ENCODE measurements at regions not wholly inside any gene's neighbourhood (a gene's known extent, or its start where the extent isn't known, plus 50 kb on each side); places are given as distances from the start of the nearest gene placed in this dataset.

DNA sequence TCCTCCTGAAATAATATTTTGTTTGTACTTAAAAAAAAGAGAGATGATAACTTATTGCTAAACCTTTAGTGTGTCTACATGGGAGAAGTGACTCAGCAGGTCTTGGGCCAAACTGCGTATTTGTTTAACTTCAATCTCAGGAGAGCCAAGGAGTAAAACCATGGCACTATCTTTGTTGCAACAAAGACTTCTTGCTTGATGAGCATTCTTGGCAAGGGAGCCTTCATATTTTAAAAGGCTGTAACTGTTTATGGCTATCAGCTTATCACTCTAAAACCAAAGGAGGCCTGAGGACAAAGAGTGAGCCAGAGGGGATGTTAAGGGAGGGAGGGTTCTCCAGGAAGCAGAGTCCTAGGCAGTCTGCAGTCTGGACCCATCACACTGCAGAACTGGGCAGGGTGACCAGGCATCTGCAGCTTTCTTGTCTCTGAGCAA is 216.2 kb upstream of the S1PR3 start:
- no peak overlapping the region for H3K9ac ChIP-seq (ENCODE audit: low read length in 3 of 3)
- TF ChIP-seq, protein P1, sequence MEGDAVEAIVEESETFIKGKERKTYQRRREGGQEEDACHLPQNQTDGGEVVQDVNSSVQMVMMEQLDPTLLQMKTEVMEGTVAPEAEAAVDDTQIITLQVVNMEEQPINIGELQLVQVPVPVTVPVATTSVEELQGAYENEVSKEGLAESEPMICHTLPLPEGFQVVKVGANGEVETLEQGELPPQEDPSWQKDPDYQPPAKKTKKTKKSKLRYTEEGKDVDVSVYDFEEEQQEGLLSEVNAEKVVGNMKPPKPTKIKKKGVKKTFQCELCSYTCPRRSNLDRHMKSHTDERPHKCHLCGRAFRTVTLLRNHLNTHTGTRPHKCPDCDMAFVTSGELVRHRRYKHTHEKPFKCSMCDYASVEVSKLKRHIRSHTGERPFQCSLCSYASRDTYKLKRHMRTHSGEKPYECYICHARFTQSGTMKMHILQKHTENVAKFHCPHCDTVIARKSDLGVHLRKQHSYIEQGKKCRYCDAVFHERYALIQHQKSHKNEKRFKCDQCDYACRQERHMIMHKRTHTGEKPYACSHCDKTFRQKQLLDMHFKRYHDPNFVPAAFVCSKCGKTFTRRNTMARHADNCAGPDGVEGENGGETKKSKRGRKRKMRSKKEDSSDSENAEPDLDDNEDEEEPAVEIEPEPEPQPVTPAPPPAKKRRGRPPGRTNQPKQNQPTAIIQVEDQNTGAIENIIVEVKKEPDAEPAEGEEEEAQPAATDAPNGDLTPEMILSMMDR (IDR thresholded peaks at IDR 0.05; ENCODE audit: borderline replicate concordance, extremely low read depth, insufficient read depth), result no peak

DNA sequence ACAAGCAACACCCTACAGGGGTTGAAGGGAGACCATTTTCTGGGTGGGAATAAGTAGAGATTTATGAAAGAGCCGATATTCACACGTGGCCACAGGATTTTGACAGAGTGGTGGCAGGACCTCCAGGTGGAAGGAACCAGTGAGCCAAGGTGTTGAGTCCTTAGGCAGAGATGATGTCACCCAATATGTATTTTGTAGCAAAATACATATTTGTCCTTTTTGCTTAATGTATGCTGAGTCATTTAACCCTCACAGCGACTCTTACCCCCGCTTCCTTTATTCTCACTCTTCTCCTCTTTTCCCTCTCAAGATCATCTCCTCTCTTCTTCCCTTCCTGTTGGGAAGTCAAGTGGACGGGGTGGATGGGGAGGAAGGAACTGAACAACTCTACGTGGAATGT is 215.7 kb upstream of the S1PR3 start:
- Histone ChIP-seq H3K36me3 (ENCODE audit: control insufficient read depth in 2 of 3, insufficient read depth in 3 of 3, low read length in 3 of 3) (no peaks in the 10 kb centered on the region), H3K27ac (ENCODE audit: low read depth in 2 of 2, low read length in 2 of 2) (no peak overlapping the region), H3K9me3 (ENCODE audit: control insufficient read depth in 2 of 3, insufficient read depth in 1 of 3, low read length in 3 of 3) (no peaks in the 10 kb centered on the region), H3K27me3 (ENCODE audit: control insufficient read depth, insufficient read depth, low read length) (no peaks in the 10 kb centered on the region), H3K4me3 (ENCODE audit: low read length in 3 of 3) (no peak overlapping the region), H3K4me1 (ENCODE audit: control insufficient read depth in 2 of 3, insufficient read depth in 2 of 3, low read depth in 1 of 3, low read length in 3 of 3) (peaks cover 0 to 5% (median 0%) of the 10 kb centered on the region in 3 donors), H3K9ac (ENCODE audit: low read length in 3 of 3) (no peak overlapping the region)
- no peak for DNase-seq
- intact Hi-C loops (cut with DNase I), result no loop called here
- TF ChIP-seq, protein P1 (IDR thresholded peaks at IDR 0.05; ENCODE audit: borderline replicate concordance, extremely low read depth, insufficient read depth), result no peak
- FAIRE-seq, result no peak

More for the DNA sequence above, 216.2 kb upstream of the S1PR3 start:
- FAIRE-seq, result no peak
- intact Hi-C loops (cut with DNase I), result no loop called here
- Histone ChIP-seq H3K4me1 (ENCODE audit: control insufficient read depth in 2 of 3, insufficient read depth in 2 of 3, low read depth in 1 of 3, low read length in 3 of 3) (peaks cover 0 to 5% (median 0%) of the 10 kb centered on the region in 3 donors), H3K27ac (ENCODE audit: low read depth in 2 of 2, low read length in 2 of 2) (no peak overlapping the region), H3K36me3 (ENCODE audit: control insufficient read depth in 2 of 3, insufficient read depth in 3 of 3, low read length in 3 of 3) (no peaks in the 10 kb centered on the region), H3K4me3 (ENCODE audit: low read length in 3 of 3) (no peak overlapping the region), H3K9me3 (ENCODE audit: control insufficient read depth in 2 of 3, insufficient read depth in 1 of 3, low read length in 3 of 3) (no peaks in the 10 kb centered on the region), H3K27me3 (ENCODE audit: control insufficient read depth, insufficient read depth, low read length) (no peaks in the 10 kb centered on the region)
- DNase-seq, result no peak

DNA sequence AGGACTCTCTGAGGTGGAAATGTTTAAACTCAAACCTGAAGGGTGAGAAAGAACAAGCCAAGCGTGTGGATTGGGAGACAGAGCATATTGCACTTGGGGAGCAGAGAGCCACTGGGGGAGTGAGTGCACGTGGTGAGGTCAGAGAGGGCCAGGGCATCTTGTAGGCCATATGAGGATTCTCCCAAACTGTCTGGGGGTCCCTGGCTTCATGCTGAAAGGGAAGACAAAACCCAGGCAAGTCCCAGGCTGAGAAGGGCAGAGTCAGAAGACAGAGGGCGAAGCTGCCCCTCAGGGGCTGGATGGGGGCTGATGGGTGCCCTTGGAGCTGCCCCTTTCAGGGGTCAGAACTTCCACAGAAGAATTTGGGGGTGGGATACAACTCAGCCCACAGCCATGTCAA is 215.3 kb upstream of the S1PR3 start:
- DNase-seq (no peak), FAIRE-seq (no peak)
- Histone ChIP-seq H3K4me3 (ENCODE audit: low read length in 3 of 3) (no peak overlapping the region), H3K27me3 (ENCODE audit: control insufficient read depth, insufficient read depth, low read length) (no peaks in the 10 kb centered on the region), H3K9ac (ENCODE audit: low read length in 3 of 3) (no peak overlapping the region), H3K27ac (ENCODE audit: low read depth in 2 of 2, low read length in 2 of 2) (no peak overlapping the region), H3K9me3 (ENCODE audit: control insufficient read depth in 2 of 3, insufficient read depth in 1 of 3, low read length in 3 of 3) (no peaks in the 10 kb centered on the region), H3K36me3 (ENCODE audit: control insufficient read depth in 2 of 3, insufficient read depth in 3 of 3, low read length in 3 of 3) (no peaks in the 10 kb centered on the region), H3K4me1 (ENCODE audit: control insufficient read depth in 2 of 3, insufficient read depth in 2 of 3, low read depth in 1 of 3, low read length in 3 of 3) (peaks cover 0 to 5% (median 0%) of the 10 kb centered on the region in 3 donors)
- intact Hi-C loops (cut with DNase I), result no loop called here
- TF ChIP-seq, protein P1 (IDR thresholded peaks at IDR 0.05; ENCODE audit: borderline replicate concordance, extremely low read depth, insufficient read depth), result no peak
